C4-2B (cell line): ENCODE measurements at regions not wholly inside any gene's neighbourhood (a gene's known extent, or its start where the extent isn't known, plus 50 kb on each side); places are given as distances from the start of the nearest gene placed in this dataset.

Experiments used
- ZFX ChIP-seq: fragments of 450-650 bp; IDR thresholded peaks from 2 replicates; pipeline ENCODE4 v1.6.1; 2017
- TF ChIP-seq, protein P1 (sequence below): fragments of 450-650 bp; conservative IDR thresholded peaks from 2 replicates; pipeline ENCODE4 v1.5.1; 2017; ENCODE audit warnings: mild to moderate bottlenecking

GRCh38 chr2:105522645-105523044 lies 123.8 kb upstream of the FHL2 start:
- TF ChIP-seq, protein P1, sequence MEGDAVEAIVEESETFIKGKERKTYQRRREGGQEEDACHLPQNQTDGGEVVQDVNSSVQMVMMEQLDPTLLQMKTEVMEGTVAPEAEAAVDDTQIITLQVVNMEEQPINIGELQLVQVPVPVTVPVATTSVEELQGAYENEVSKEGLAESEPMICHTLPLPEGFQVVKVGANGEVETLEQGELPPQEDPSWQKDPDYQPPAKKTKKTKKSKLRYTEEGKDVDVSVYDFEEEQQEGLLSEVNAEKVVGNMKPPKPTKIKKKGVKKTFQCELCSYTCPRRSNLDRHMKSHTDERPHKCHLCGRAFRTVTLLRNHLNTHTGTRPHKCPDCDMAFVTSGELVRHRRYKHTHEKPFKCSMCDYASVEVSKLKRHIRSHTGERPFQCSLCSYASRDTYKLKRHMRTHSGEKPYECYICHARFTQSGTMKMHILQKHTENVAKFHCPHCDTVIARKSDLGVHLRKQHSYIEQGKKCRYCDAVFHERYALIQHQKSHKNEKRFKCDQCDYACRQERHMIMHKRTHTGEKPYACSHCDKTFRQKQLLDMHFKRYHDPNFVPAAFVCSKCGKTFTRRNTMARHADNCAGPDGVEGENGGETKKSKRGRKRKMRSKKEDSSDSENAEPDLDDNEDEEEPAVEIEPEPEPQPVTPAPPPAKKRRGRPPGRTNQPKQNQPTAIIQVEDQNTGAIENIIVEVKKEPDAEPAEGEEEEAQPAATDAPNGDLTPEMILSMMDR = no peak
- TF ChIP-seq ZFX = no peak
